GM12892 (cell line): ENCODE measurements at regions not wholly inside any gene's neighbourhood (a gene's known extent, or its start where the extent isn't known, plus 50 kb on each side); places are given as distances from the start of the nearest gene placed in this dataset.

Experiments used
- POLR2A ChIP-seq: IDR thresholded peaks from 2 replicates; pipeline ENCODE4 v1.6.1; 2011; ENCODE audit warnings: low read depth, low read length, control low read depth
- POLR2AphosphoS5 ChIP-seq: IDR thresholded peaks from 2 replicates; pipeline ENCODE4 v1.6.1; 2011; ENCODE audit warnings: low read depth, low read length, control low read depth
- TAF1 ChIP-seq: IDR thresholded peaks from 2 replicates; pipeline ENCODE4 v1.6.1; 2011; ENCODE audit warnings: low read depth, mild to moderate bottlenecking, control low read depth, low read length, borderline replicate concordance

DNA sequence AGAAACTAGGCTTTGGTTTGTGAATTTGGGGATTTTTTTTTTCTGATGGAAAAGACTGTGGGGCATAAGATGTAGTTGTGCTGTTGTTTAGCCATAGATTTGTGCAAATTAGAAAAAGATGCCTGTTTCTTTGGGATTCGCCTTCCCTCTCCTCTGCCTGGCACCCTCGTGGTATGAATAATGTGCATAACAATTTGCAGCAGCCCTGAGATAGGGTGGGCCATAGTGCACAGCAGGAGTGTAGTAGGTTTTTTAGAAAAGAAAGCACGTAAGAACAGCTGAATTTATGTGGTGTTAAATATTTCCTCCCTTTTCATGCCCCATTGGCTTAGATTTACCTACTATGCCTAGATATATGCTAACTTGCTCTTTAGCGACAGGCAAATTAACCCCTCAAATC is 158.9 kb downstream of the PTGER3 start:
- no peak for TF ChIP-seq POLR2AphosphoS5
- TF ChIP-seq POLR2A, result no peak
- TF ChIP-seq TAF1, result no peak
